ENCODE measurements at regions not wholly inside any gene's neighbourhood (a gene's known extent, or its start where the extent isn't known, plus 50 kb on each side); places are given as distances from the start of the nearest gene placed in this dataset.

DNA sequence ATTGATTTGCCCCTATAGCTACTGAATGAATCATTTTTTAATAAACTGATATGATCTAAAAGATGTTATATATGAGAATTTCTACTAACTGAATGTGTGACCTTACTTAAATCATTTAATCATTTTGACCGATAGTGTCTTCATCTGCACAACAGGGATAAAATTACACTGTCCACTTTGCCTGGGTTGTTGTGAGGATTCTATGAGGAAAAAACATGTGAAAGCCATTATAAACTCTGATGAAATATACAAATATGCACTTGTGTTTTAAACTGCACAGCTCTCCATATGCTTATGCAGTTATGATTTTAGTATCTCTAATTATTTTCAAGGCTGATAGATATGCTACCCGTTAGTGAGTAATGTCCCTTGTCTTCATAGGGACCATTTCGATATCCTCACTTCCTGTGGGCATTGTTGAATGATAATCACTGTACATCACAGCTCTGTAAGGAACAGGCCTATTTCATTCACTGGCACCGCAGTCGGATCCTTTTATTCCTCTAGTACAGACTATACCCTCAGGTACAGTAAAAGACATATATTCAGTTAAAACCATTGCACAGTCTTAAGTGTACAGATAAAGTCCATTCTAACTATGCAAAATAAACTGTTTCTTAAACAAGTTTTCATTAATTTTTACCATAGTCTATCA lies 88.7 kb upstream of the RAP1B start:
- TF ChIP-seq, protein P1, sequence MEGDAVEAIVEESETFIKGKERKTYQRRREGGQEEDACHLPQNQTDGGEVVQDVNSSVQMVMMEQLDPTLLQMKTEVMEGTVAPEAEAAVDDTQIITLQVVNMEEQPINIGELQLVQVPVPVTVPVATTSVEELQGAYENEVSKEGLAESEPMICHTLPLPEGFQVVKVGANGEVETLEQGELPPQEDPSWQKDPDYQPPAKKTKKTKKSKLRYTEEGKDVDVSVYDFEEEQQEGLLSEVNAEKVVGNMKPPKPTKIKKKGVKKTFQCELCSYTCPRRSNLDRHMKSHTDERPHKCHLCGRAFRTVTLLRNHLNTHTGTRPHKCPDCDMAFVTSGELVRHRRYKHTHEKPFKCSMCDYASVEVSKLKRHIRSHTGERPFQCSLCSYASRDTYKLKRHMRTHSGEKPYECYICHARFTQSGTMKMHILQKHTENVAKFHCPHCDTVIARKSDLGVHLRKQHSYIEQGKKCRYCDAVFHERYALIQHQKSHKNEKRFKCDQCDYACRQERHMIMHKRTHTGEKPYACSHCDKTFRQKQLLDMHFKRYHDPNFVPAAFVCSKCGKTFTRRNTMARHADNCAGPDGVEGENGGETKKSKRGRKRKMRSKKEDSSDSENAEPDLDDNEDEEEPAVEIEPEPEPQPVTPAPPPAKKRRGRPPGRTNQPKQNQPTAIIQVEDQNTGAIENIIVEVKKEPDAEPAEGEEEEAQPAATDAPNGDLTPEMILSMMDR (IDR thresholded peaks at IDR 0.05): no peak
- no peak for TF ChIP-seq POLR2A (IDR thresholded peaks at IDR 0.05)
